ENCODE measurements at regions not wholly inside any gene's neighbourhood (a gene's known extent, or its start where the extent isn't known, plus 50 kb on each side); places are given as distances from the start of the nearest gene placed in this dataset.
A peak's percentile ranks its signal among the peaks of the same experiment; 100 is the strongest.

- Histone ChIP-seq H3K4me3 (no peak overlapping the region), H3K36me3 (ENCODE audit: low read depth, missing control alignments) (no peaks in the 10 kb centered on the region), H3K9me3 (no peaks in the 10 kb centered on the region), H3K27ac (peak overlapping the region in 1 of 2 donors; percentile 90), H3K4me1 (peaks cover 27% of the 10 kb centered on the region), H3K27me3 (no peaks in the 10 kb centered on the region)
- WGBS, 2 donors: 89 to 93% methylated on average over 3 of the region's 3 CpGs
- no peak for TF ChIP-seq CTCF (IDR thresholded peaks at IDR 0.05)
- TF ChIP-seq POLR2A (IDR thresholded peaks at IDR 0.05): no peak
- intact Hi-C loops (cut with DNase I; ENCODE audit: low total_unique reads): no loop called here
- no peak for DNase-seq
Measured at GRCh38 chr2:217691516-217691915, 311.3 kb downstream of the TNS1 start.

- Histone ChIP-seq H3K27ac (peak overlapping the region; percentile 55 to 90), H3K27me3 (no peaks in the 10 kb centered on the region), H3K36me3 (ENCODE audit: low read depth, missing control alignments) (no peaks in the 10 kb centered on the region), H3K4me3 (no peak overlapping the region), H3K9me3 (no peaks in the 10 kb centered on the region), H3K4me1 (peaks cover 33% of the 10 kb centered on the region)
- WGBS, 2 donors: 83 to 92% methylated on average over 1 of the region's 1 CpG
- DNase-seq: no peak
- intact Hi-C loops (cut with DNase I; ENCODE audit: low total_unique reads): no loop called here
- TF ChIP-seq CTCF (IDR thresholded peaks at IDR 0.05) (no peak), POLR2A (IDR thresholded peaks at IDR 0.05) (no peak)
Measured at GRCh38 chr2:217689053-217689452, 313.7 kb downstream of the TNS1 start.

GRCh38 chr2:217688494-217688893 is 314.3 kb downstream of the TNS1 start:
- WGBS, 2 donors: 42 to 64% methylated on average over 2 to 3 of the region's 3 CpGs

GRCh38 chr2:217687771-217688170 is 315.0 kb downstream of the TNS1 start:
- peaks cover 33% of the 10 kb centered on the region for H3K4me1 ChIP-seq
- intact Hi-C loops (cut with DNase I; ENCODE audit: low total_unique reads): no loop called here
- no peaks in the 10 kb centered on the region for H3K36me3 ChIP-seq (ENCODE audit: low read depth, missing control alignments)
- H3K4me3 ChIP-seq: no peak overlapping the region
- no peaks in the 10 kb centered on the region for H3K27me3 ChIP-seq
- no peaks in the 10 kb centered on the region for H3K9me3 ChIP-seq
- WGBS, 2 donors: 72% methylated on average over 6 of the region's 6 CpGs
- no peak for DNase-seq
- H3K27ac ChIP-seq: peak overlapping the region; percentile 55 to 90
- TF ChIP-seq CTCF (IDR thresholded peaks at IDR 0.05) (no peak), POLR2A (IDR thresholded peaks at IDR 0.05) (no peak)

More at GRCh38 chr2:217688494-217688893, 314.3 kb downstream of the TNS1 start:
- no peaks in the 10 kb centered on the region for H3K9me3 ChIP-seq
- no peaks in the 10 kb centered on the region for H3K27me3 ChIP-seq
- no peaks in the 10 kb centered on the region for H3K36me3 ChIP-seq (ENCODE audit: low read depth, missing control alignments)
- TF ChIP-seq POLR2A (IDR thresholded peaks at IDR 0.05) (no peak), CTCF (IDR thresholded peaks at IDR 0.05) (no peak)
- H3K4me1 ChIP-seq: peaks cover 33% of the 10 kb centered on the region
- intact Hi-C loops (cut with DNase I; ENCODE audit: low total_unique reads): no loop called here
- peak; percentile 48 for DNase-seq
- H3K27ac ChIP-seq: peak overlapping the region; percentile 55 to 90
- no peak overlapping the region for H3K4me3 ChIP-seq

- H3K27ac ChIP-seq: peak overlapping the region; percentile 3 to 90
- 34% methylated on average over 4 of the region's 4 CpGs for WGBS, 2 donors
- DNase-seq: peak; percentile 58
- no peak for TF ChIP-seq POLR2A (IDR thresholded peaks at IDR 0.05)
- no peak for TF ChIP-seq CTCF (IDR thresholded peaks at IDR 0.05)
- no peaks in the 10 kb centered on the region for H3K27me3 ChIP-seq
- intact Hi-C loops (cut with DNase I; ENCODE audit: low total_unique reads): no loop called here
- peaks cover 26% of the 10 kb centered on the region for H3K4me1 ChIP-seq
- no peak overlapping the region for H3K4me3 ChIP-seq
- no peaks in the 10 kb centered on the region for H3K9me3 ChIP-seq
- H3K36me3 ChIP-seq (ENCODE audit: low read depth, missing control alignments): no peaks in the 10 kb centered on the region
Measured at GRCh38 chr2:217685255-217685605, 317.6 kb downstream of the TNS1 start.

All from testis (tissue), 2 donors.